HEK293 (cell line): ENCODE measurements at regions not wholly inside any gene's neighbourhood (a gene's known extent, or its start where the extent isn't known, plus 50 kb on each side); places are given as distances from the start of the nearest gene placed in this dataset.

Source experiments
- CTCF ChIA-PET: fragments of 350-600 bp; formaldehyde crosslinking; extraction: SDS; loops from one replicate; lab custom pipeline; 2021; ENCODE audit warnings: antibody characterized with exemption; lab: Yijun Ruan, JAX
- POLR2A ChIA-PET: fragments of 300-600 bp; formaldehyde crosslinking; extraction: SDS; loops from one replicate; lab custom pipeline; 2020; ENCODE audit warnings: antibody characterized with exemption, inconsistent platforms; lab: Yijun Ruan, JAX
- H3K27ac ChIP-seq: fragments of 200-500 bp; sonication (Bioruptor generic); 2 replicates; pipeline ENCODE4 v1.5.1; 2014; ENCODE audit warnings: low read depth, low read length, control low read depth, inconsistent platforms; ENCODE audit errors: extremely low read depth
- H3K36me3 ChIP-seq, 2 experiments: fragments of 200-500 bp in 1 of 2; sonication (Bioruptor generic) in 1 of 2; 1 replicate in 1 of 2; 2 replicates in 1 of 2; pipeline ENCODE4 v1.5.1; 2014 to 2017; ENCODE audit warnings: inconsistent platforms in 2 of 2, low read length in 2 of 2; ENCODE audit not compliant: control insufficient read depth in 2 of 2, insufficient read depth in 1 of 2
- H3K4me1 ChIP-seq: fragments of 200-500 bp; sonication (Bioruptor generic); 2 replicates; pipeline ENCODE4 v1.5.1; 2014; ENCODE audit warnings: mild to moderate bottlenecking, low read length, inconsistent platforms; ENCODE audit not compliant: control insufficient read depth, insufficient read depth
- H3K4me3 ChIP-seq: 2 replicates; pipeline ENCODE4 v1.5.1; 2011; ENCODE audit warnings: low read depth, mild to moderate bottlenecking, control low read depth, low read length, moderate library complexity
- H3K9me3 ChIP-seq: fragments of 200-500 bp; sonication (Bioruptor generic); 2 replicates; pipeline ENCODE4 v1.5.1; 2014; ENCODE audit warnings: low read depth, low read length, inconsistent platforms; ENCODE audit not compliant: control insufficient read depth, insufficient read depth
- KLF1 ChIP-seq: fragments of 450-650 bp; formaldehyde crosslinking; IDR thresholded peaks from 2 replicates; pipeline ENCODE4 v1.5.1; 2016; ENCODE audit warnings: missing biosample characterization, missing genetic modification characterization
- KLF16 ChIP-seq: fragments of 450-650 bp; formaldehyde crosslinking; IDR thresholded peaks from 2 replicates; pipeline ENCODE4 v1.5.1; 2017; ENCODE audit warnings: missing biosample characterization, missing genetic modification characterization
- KLF7 ChIP-seq: fragments of 450-650 bp; formaldehyde crosslinking; IDR thresholded peaks from 2 replicates; pipeline ENCODE4 v1.5.1; 2016; ENCODE audit warnings: missing biosample characterization, missing genetic modification characterization, borderline replicate concordance
- PRDM10 ChIP-seq: fragments of 450-650 bp; formaldehyde crosslinking; IDR thresholded peaks from 2 replicates; pipeline ENCODE4 v1.5.1; 2016; ENCODE audit warnings: missing biosample characterization, missing genetic modification characterization
- PRDM4 ChIP-seq: fragments of 450-650 bp; formaldehyde crosslinking; IDR thresholded peaks from 2 replicates; pipeline ENCODE4 v1.5.1; 2017; ENCODE audit warnings: missing biosample characterization, missing genetic modification characterization
- SCRT2 ChIP-seq: fragments of 450-650 bp; formaldehyde crosslinking; IDR thresholded peaks from 2 replicates; pipeline ENCODE4 v1.5.1; 2016; ENCODE audit warnings: missing biosample characterization, missing genetic modification characterization
- WT1 ChIP-seq: fragments of 450-650 bp; formaldehyde crosslinking; IDR thresholded peaks from 2 replicates; pipeline ENCODE4 v1.5.1; 2016; ENCODE audit warnings: missing biosample characterization, missing genetic modification characterization
- ZBTB20 ChIP-seq: fragments of 450-650 bp; formaldehyde crosslinking; IDR thresholded peaks from 2 replicates; pipeline ENCODE4 v1.5.1; 2016; ENCODE audit warnings: missing biosample characterization, missing genetic modification characterization
- ZBTB44 ChIP-seq: fragments of 450-650 bp; IDR thresholded peaks from 2 replicates; pipeline ENCODE4 v1.5.1; 2018; ENCODE audit warnings: missing biosample characterization, mild to moderate bottlenecking, missing genetic modification characterization
- ZFP3 ChIP-seq: fragments of 450-650 bp; formaldehyde crosslinking; IDR thresholded peaks from 2 replicates; pipeline ENCODE4 v1.5.1; 2016; ENCODE audit warnings: low read depth, missing biosample characterization, missing genetic modification characterization
- ZFP69B ChIP-seq: fragments of 450-650 bp; formaldehyde crosslinking; IDR thresholded peaks from 2 replicates; pipeline ENCODE4 v1.5.1; 2016; ENCODE audit warnings: missing biosample characterization, missing genetic modification characterization
- ZNF10 ChIP-seq: fragments of 450-650 bp; formaldehyde crosslinking; IDR thresholded peaks from 2 replicates; pipeline ENCODE4 v1.5.1; 2017; ENCODE audit warnings: missing biosample characterization, missing genetic modification characterization
- ZNF112 ChIP-seq: fragments of 450-650 bp; formaldehyde crosslinking; IDR thresholded peaks from 2 replicates; pipeline ENCODE4 v1.5.0; 2017; ENCODE audit warnings: missing biosample characterization, missing genetic modification characterization
- ZNF146 ChIP-seq: fragments of 450-650 bp; formaldehyde crosslinking; IDR thresholded peaks from 2 replicates; pipeline ENCODE4 v1.5.1; 2016; ENCODE audit warnings: missing biosample characterization, missing genetic modification characterization
- ZNF16 ChIP-seq: fragments of 450-650 bp; formaldehyde crosslinking; IDR thresholded peaks from 2 replicates; pipeline ENCODE4 v1.5.1; 2016; ENCODE audit warnings: low read depth, missing biosample characterization, missing genetic modification characterization
- ZNF19 ChIP-seq: fragments of 450-650 bp; formaldehyde crosslinking; IDR thresholded peaks from 2 replicates; pipeline ENCODE4; 2016; ENCODE audit warnings: missing biosample characterization, missing genetic modification characterization, low read depth
- ZNF211 ChIP-seq: fragments of 450-650 bp; formaldehyde crosslinking; IDR thresholded peaks from 2 replicates; pipeline ENCODE4 v1.5.1; 2016; ENCODE audit warnings: low read depth, missing biosample characterization, missing genetic modification characterization
- ZNF341 ChIP-seq: fragments of 450-650 bp; formaldehyde crosslinking; IDR thresholded peaks from 2 replicates; pipeline ENCODE4; 2016; ENCODE audit warnings: low read depth, missing biosample characterization, missing genetic modification characterization
- ZNF433 ChIP-seq: fragments of 450-650 bp; formaldehyde crosslinking; IDR thresholded peaks from 2 replicates; pipeline ENCODE4 v1.5.1; 2016; ENCODE audit warnings: missing biosample characterization, missing genetic modification characterization, low read depth
- ZNF501 ChIP-seq: fragments of 450-650 bp; formaldehyde crosslinking; IDR thresholded peaks from 2 replicates; pipeline ENCODE4 v1.5.1; 2016; ENCODE audit warnings: missing biosample characterization, missing genetic modification characterization
- ZNF621 ChIP-seq: fragments of 450-650 bp; formaldehyde crosslinking; IDR thresholded peaks from 2 replicates; pipeline ENCODE4 v1.5.1; 2017; ENCODE audit warnings: missing biosample characterization, missing genetic modification characterization
- ZNF623 ChIP-seq: fragments of 450-650 bp; formaldehyde crosslinking; IDR thresholded peaks from 2 replicates; pipeline ENCODE4 v1.5.1; 2016; ENCODE audit warnings: missing biosample characterization, missing genetic modification characterization
- ZNF624 ChIP-seq: fragments of 450-650 bp; formaldehyde crosslinking; IDR thresholded peaks from 2 replicates; pipeline ENCODE4 v1.5.1; 2017; ENCODE audit warnings: missing biosample characterization, missing genetic modification characterization
- ZNF645 ChIP-seq: fragments of 450-650 bp; formaldehyde crosslinking; IDR thresholded peaks from 2 replicates; pipeline ENCODE4; 2016; ENCODE audit warnings: missing biosample characterization, missing genetic modification characterization
- ZNF664 ChIP-seq: fragments of 450-650 bp; formaldehyde crosslinking; IDR thresholded peaks from 2 replicates; pipeline ENCODE4 v1.5.1; 2016; ENCODE audit warnings: missing biosample characterization, missing genetic modification characterization
- ZNF677 ChIP-seq: fragments of 450-650 bp; IDR thresholded peaks from 2 replicates; pipeline ENCODE4 v1.5.0; 2018; ENCODE audit warnings: missing biosample characterization, mild to moderate bottlenecking, missing genetic modification characterization, moderate library complexity
- ZNF692 ChIP-seq: fragments of 450-650 bp; formaldehyde crosslinking; IDR thresholded peaks from 2 replicates; pipeline ENCODE4 v1.5.1; 2016; ENCODE audit warnings: missing biosample characterization, missing genetic modification characterization
- ZNF747 ChIP-seq: fragments of 450-650 bp; formaldehyde crosslinking; IDR thresholded peaks from 2 replicates; pipeline ENCODE4 v1.5.1; 2016; ENCODE audit warnings: missing biosample characterization, missing genetic modification characterization
- ZNF791 ChIP-seq: fragments of 450-650 bp; formaldehyde crosslinking; IDR thresholded peaks from 2 replicates; pipeline ENCODE4 v1.5.1; 2016; ENCODE audit warnings: missing biosample characterization, missing genetic modification characterization

GRCh38 chr5:163222982-163223381, 214.4 kb upstream of the CCNG1 start:
- CTCF ChIA-PET, result no interaction called here
- no peak overlapping the region for H3K27ac ChIP-seq
- H3K9me3 ChIP-seq, result no peaks in the 10 kb centered on the region
- H3K4me3 ChIP-seq, result no peak overlapping the region
- H3K36me3 ChIP-seq, result no peaks in the 10 kb centered on the region
- POLR2A ChIA-PET, result no interaction called here
- no peaks in the 10 kb centered on the region for H3K4me1 ChIP-seq
- TF ChIP-seq SCRT2 (tag by site-specific recombination) (no peak), ZFP69B (tag by site-specific recombination) (no peak), ZNF19 (tag by site-specific recombination) (no peak), ZNF791 (no peak), KLF7 (tag by site-specific recombination) (no peak), ZNF677 (tag by site-specific recombination) (no peak), ZNF501 (tag by site-specific recombination) (no peak), ZNF692 (no peak), ZNF146 (tag by site-specific recombination) (no peak), WT1 (no peak), ZNF341 (tag by site-specific recombination) (no peak), ZNF112 (tag by site-specific recombination) (no peak), ZNF211 (no peak), ZNF433 (tag by site-specific recombination) (no peak), ZFP3 (tag by site-specific recombination) (no peak), ZNF623 (tag by site-specific recombination) (no peak), ZNF621 (no peak), KLF16 (tag by site-specific recombination) (no peak), ZNF664 (tag by site-specific recombination) (no peak), ZBTB20 (no peak)

- Histone ChIP-seq H3K4me1 (no peaks in the 10 kb centered on the region), H3K9me3 (no peaks in the 10 kb centered on the region), H3K27ac (no peak overlapping the region), H3K36me3 (no peaks in the 10 kb centered on the region), H3K4me3 (no peak overlapping the region)
- ChIA-PET CTCF (no interaction called here), POLR2A (no interaction called here)
- TF ChIP-seq ZNF645 (tag by site-specific recombination) (no peak), ZNF16 (tag by site-specific recombination) (no peak), ZNF747 (tag by site-specific recombination) (no peak), ZNF624 (tag by site-specific recombination) (no peak), ZNF10 (tag by site-specific recombination) (no peak), KLF1 (no peak), ZBTB44 (tag by site-specific recombination) (no peak), PRDM4 (tag by site-specific recombination) (no peak), ZNF211 (no peak), PRDM10 (tag by site-specific recombination) (no peak)
Observed at GRCh38 chr5:163244445-163244987, 192.9 kb upstream of the CCNG1 start.
